Ascending aorta (tissue), 2 donors: ENCODE measurements at regions not wholly inside any gene's neighbourhood (a gene's known extent, or its start where the extent isn't known, plus 50 kb on each side); places are given as distances from the start of the nearest gene placed in this dataset.

Source experiments
- DNase-seq, 2 donors: peaks; one replicate each; pipeline ENCODE4 v3.0.0-alpha.2; 2019; ENCODE audit warnings: low spot score in 2 of 2
- H3K27ac ChIP-seq, 2 donors: fragments of 200-600 bp; sonication (generic); one replicate each; pipeline ENCODE4 v1.5.1; 2016 to 2017; ENCODE audit warnings: mild to moderate bottlenecking in 1 of 2
- H3K27me3 ChIP-seq: fragments of 200-600 bp; sonication (generic); one replicate; pipeline ENCODE4 v1.5.1; 2017
- H3K36me3 ChIP-seq, 2 donors: fragments of 200-600 bp; sonication (generic); one replicate each; pipeline ENCODE4 v1.5.1; 2016
- H3K4me1 ChIP-seq, 2 donors: fragments of 200-600 bp; sonication (generic); one replicate each; pipeline ENCODE4 v1.5.1; 2016 to 2017; ENCODE audit warnings: mild to moderate bottlenecking in 1 of 2
- H3K4me3 ChIP-seq, 2 donors: fragments of 200-600 bp; sonication (generic); one replicate each; pipeline ENCODE4 v1.5.1; 2016 to 2017; ENCODE audit warnings: mild to moderate bottlenecking in 1 of 2
- H3K9me3 ChIP-seq, 2 donors: fragments of 200-600 bp; sonication (generic); one replicate each; pipeline ENCODE4 v1.5.1; 2016
- CTCF ChIP-seq, 3 experiments: fragments of 200-600 bp in 2 of 3; fragments of 450-650 bp in 1 of 3; sonication (generic) in 2 of 3; IDR thresholded peaks; one replicate each; pipeline ENCODE4 v1.5.1; 2016 to 2019; ENCODE audit warnings: antibody characterized with exemption in 3 of 3, mild to moderate bottlenecking in 1 of 3, moderate library complexity in 1 of 3
- intact Hi-C: fragments of 100-400 bp; cut with DNase I; formaldehyde crosslinking; loops from one replicate; pipeline ENCODE4 v1.15.1; 2023

DNA sequence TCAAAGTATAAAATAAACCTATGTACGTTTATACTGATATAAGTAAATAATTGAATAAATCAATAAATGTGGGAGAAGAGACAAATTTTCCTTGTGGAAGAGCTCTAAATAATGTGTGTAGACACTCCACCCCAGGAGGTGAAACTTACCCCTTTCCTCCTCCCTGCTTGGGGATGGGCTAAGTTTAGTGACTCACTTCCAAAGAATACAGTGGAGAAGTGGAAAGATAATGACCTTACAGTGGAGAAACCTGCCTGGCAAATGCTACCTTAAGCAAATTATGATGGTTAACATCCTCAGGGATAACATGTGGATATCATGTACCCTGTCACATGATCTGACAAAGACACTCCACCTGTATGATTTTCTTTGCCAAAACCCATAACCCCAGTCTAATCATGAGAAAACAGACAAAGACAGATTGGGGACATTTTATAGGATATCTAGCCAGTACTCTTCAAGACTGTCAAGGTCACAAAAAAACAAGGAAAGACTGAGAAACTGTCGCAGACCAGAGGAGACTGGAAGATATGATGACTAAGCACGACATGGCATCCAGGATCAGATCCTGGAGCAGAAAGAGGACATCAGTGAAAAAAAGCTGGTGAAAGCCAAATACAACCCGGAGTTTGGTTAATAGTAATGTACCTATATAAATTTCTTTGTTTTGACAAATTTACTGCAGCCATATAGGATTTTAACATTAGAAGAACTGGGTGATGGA is 195.5 kb upstream of the PRDM1 start:
- DNase-seq: no peak
- no peak for TF ChIP-seq CTCF (IDR thresholded peaks at IDR 0.05)
- Histone ChIP-seq H3K4me1 (no peaks in the 10 kb centered on the region), H3K27me3 (no peaks in the 10 kb centered on the region), H3K9me3 (no peaks in the 10 kb centered on the region), H3K4me3 (no peak overlapping the region), H3K27ac (no peak overlapping the region), H3K36me3 (no peaks in the 10 kb centered on the region)
- intact Hi-C loops: no loop called here

- TF ChIP-seq CTCF (IDR thresholded peaks at IDR 0.05): no peak
- Histone ChIP-seq H3K36me3 (no peaks in the 10 kb centered on the region), H3K4me3 (no peak overlapping the region), H3K27ac (no peak overlapping the region), H3K27me3 (no peaks in the 10 kb centered on the region), H3K9me3 (no peaks in the 10 kb centered on the region), H3K4me1 (no peaks in the 10 kb centered on the region)
- intact Hi-C loops: no loop called here
- no peak for DNase-seq
These were observed 196.2 kb upstream of the PRDM1 start for GRCh38 chr6:105889902-105890301.

- DNase-seq: no peak
- Histone ChIP-seq H3K9me3 (no peaks in the 10 kb centered on the region), H3K4me3 (no peak overlapping the region), H3K27me3 (no peaks in the 10 kb centered on the region), H3K27ac (no peak overlapping the region), H3K4me1 (no peaks in the 10 kb centered on the region), H3K36me3 (no peaks in the 10 kb centered on the region)
- intact Hi-C loops: no loop called here
- no peak for TF ChIP-seq CTCF (IDR thresholded peaks at IDR 0.05)
These were observed 199.2 kb upstream of the PRDM1 start for GRCh38 chr6:105886814-105887544.

- no peaks in the 10 kb centered on the region for H3K4me1 ChIP-seq
- H3K36me3 ChIP-seq: no peaks in the 10 kb centered on the region
- no peak for DNase-seq
- H3K27ac ChIP-seq: no peak overlapping the region
- no peaks in the 10 kb centered on the region for H3K27me3 ChIP-seq
- TF ChIP-seq CTCF (IDR thresholded peaks at IDR 0.05): no peak
- H3K9me3 ChIP-seq: no peaks in the 10 kb centered on the region
- H3K4me3 ChIP-seq: no peak overlapping the region
- intact Hi-C loops: no loop called here
These were observed 199.9 kb upstream of the PRDM1 start for GRCh38 chr6:105886066-105886813.

- Histone ChIP-seq H3K36me3 (no peaks in the 10 kb centered on the region), H3K4me1 (no peaks in the 10 kb centered on the region), H3K27me3 (no peaks in the 10 kb centered on the region), H3K9me3 (no peaks in the 10 kb centered on the region), H3K4me3 (no peak overlapping the region), H3K27ac (no peak overlapping the region)
- TF ChIP-seq CTCF (IDR thresholded peaks at IDR 0.05): no peak
- intact Hi-C loops: no loop called here
- DNase-seq: no peak
These were observed 201.7 kb upstream of the PRDM1 start for GRCh38 chr6:105884426-105884825.
